Epithelial cell of proximal tubule (primary cell): ENCODE measurements at regions not wholly inside any gene's neighbourhood (a gene's known extent, or its start where the extent isn't known, plus 50 kb on each side); places are given as distances from the start of the nearest gene placed in this dataset.

ENCODE experiments used
- DNase-seq: peaks from one replicate; pipeline ENCODE4 v3.0.0-alpha.2; 2011; ENCODE audit warnings: low read depth
- H3K4me3 ChIP-seq: 2 replicates; pipeline ENCODE4 v1.5.1; 2011; ENCODE audit warnings: low read depth, mild to moderate bottlenecking, low read length
- CTCF ChIP-seq: conservative IDR thresholded peaks from 2 replicates; pipeline ENCODE4 v1.5.1; 2012; ENCODE audit warnings: low read depth, mild to moderate bottlenecking, low read length

GRCh38 chr11:22920939-22921565 lies 60.8 kb upstream of the CCDC179 start:
- H3K4me3 ChIP-seq, result no peak overlapping the region
- TF ChIP-seq CTCF, result peak; percentile 88
- DNase-seq, result peak; percentile 3

- TF ChIP-seq CTCF, result no peak
- no peak for DNase-seq
Measured at GRCh38 chr11:22922672-22923071, 62.4 kb upstream of the CCDC179 start.

GRCh38 chr11:22923561-22923960 lies 63.3 kb upstream of the CCDC179 start:
- no peak overlapping the region for H3K4me3 ChIP-seq
- no peak for TF ChIP-seq CTCF
- no peak for DNase-seq

More at GRCh38 chr11:22922672-22923071, 62.4 kb upstream of the CCDC179 start:
- H3K4me3 ChIP-seq, result no peak overlapping the region

GRCh38 chr11:22926341-22926740 lies 66.1 kb upstream of the CCDC179 start:
- H3K4me3 ChIP-seq, result no peak overlapping the region
- DNase-seq, result no peak
- no peak for TF ChIP-seq CTCF

GRCh38 chr11:22927793-22928192 lies 67.5 kb upstream of the CCDC179 start:
- DNase-seq, result no peak
- H3K4me3 ChIP-seq, result no peak overlapping the region
- no peak for TF ChIP-seq CTCF

- no peak for DNase-seq
- peak; percentile 44 for TF ChIP-seq CTCF
- no peak overlapping the region for H3K4me3 ChIP-seq
Measured at GRCh38 chr11:22928207-22928917, 68.1 kb upstream of the CCDC179 start.
